H1 (cell line): ENCODE measurements at regions not wholly inside any gene's neighbourhood (a gene's known extent, or its start where the extent isn't known, plus 50 kb on each side); places are given as distances from the start of the nearest gene placed in this dataset.

Experiments used
- CHD7 ChIP-seq: fragments of 300-600 bp; sonication (generic); IDR thresholded peaks from 2 replicates; pipeline ENCODE4 v1.7.1; 2012; ENCODE audit warnings: low read length, moderate library complexity, mild to moderate bottlenecking, inconsistent platforms; ENCODE audit not compliant: insufficient replicate concordance
- SIN3A ChIP-seq, 2 experiments: IDR thresholded peaks in 1 of 2; conservative IDR thresholded peaks in 1 of 2; 2 replicates each; pipeline ENCODE4 v1.6.1; 2011 to 2012; ENCODE audit warnings: low read length in 2 of 2, improper control_type of control experiment in 1 of 2, low read depth in 1 of 2, mild to moderate bottlenecking in 1 of 2

DNA sequence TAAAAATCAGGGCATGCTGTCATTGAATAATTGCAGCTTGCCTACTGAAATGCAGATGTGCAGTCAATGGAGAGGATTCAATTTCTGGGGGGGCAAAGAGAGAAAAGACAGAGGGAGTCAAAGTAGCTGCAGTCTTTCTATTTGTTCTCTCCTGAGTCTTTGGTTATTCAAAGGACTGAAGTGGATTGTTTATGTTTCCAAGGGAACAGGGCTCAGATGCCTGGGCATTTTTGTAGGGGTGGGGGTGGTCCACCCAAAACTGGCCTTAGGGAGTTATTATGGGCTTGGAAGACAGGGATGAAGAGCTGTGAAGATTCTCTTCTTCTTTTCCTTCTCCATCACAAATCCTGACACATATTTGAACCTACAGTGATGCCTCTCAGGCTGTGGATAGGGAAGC lies 408.8 kb upstream of the DAB1 start (continued):
- TF ChIP-seq CHD7 (no peak), SIN3A (conservative IDR thresholded peaks at IDR 0.05 in 1 of 2, IDR thresholded peaks at IDR 0.05 in 1 of 2; ENCODE audit: low read depth in 1 of 2, low read length in 2 of 2) (no peak)
